Ecto neural progenitor cell (in vitro differentiated cells): ENCODE measurements at regions not wholly inside any gene's neighbourhood (a gene's known extent, or its start where the extent isn't known, plus 50 kb on each side); places are given as distances from the start of the nearest gene placed in this dataset.
"Not testable (repeated sequence)": the region's sequence is repeated elsewhere in the genome, so short reads cannot be mapped to it uniquely, and the experiment has no call there.

ENCODE experiments used
- DNase-seq: peaks from one replicate; pipeline ENCODE4 v3.0.0-alpha.2; 2018; ENCODE audit warnings: low spot score

GRCh38 chr9:85792057-85792456 is 50.3 kb upstream of the AGTPBP1 start:
- DNase-seq, result not testable (repeated sequence)

- DNase-seq, result not testable (repeated sequence)
Observed at GRCh38 chr9:85802978-85803695, 61.4 kb upstream of the AGTPBP1 start.

DNA sequence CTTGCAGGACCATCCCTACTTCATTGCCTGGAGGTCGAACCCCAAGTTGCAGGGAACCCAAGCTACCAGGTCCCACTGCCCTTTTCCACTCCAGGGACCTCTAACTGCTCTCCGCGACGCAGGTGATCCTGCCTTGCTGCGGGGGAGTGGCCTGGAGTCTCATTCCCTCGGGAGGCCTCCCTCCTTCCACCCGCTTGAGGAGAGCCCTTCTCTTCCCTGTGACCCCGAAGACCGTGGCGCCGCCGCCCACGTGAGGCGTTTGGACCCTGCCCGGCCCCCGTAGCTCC is 63.0 kb upstream of the AGTPBP1 start:
- DNase-seq, result not testable (repeated sequence)

DNA sequence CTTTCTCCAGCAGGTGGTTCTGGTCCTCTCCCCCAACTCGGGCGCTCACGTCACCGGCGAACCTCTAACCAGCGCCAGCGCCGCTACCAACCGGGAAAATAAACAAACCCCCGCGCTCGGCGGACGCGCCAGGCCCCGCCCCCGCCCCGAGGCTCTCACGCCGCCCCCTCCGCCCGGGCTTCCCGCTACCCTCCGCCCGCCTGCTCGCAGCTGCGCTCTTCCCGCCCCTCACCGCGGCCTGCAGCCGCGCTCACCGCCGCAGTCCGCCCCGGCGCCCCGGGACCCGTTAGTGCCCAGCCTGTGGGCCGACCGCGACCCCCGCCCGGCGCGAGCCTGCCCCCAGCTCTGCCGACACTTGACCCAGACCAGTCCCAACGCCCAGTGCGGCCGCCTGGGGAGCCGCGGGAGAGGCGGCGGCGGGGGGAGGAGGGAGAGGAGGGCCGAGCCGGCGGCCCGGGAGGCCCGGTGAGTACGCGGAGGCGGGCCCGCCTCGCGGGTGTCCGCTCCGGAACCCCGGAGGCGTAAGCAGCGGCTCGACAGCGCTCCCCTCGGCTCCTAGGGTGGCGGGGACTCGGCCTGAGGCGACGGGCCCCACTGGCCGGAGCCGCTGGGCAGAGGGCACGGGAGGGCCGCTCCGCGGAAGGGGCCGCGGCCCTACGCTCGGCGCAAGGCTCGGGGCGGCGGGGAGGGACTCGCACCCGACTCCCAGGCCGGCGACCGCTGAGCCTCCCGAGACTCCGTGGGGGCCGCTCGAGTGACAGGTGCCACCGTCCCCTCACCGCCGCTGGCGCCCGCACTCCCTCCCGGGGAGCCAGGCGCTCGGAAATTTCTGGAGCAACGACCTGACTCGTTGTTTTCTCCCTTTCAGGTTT is 63.6 kb upstream of the AGTPBP1 start:
- DNase-seq, result peak; percentile 88

GRCh38 chr9:85808329-85808728 is 66.6 kb upstream of the AGTPBP1 start:
- DNase-seq, result not testable (repeated sequence)

DNA sequence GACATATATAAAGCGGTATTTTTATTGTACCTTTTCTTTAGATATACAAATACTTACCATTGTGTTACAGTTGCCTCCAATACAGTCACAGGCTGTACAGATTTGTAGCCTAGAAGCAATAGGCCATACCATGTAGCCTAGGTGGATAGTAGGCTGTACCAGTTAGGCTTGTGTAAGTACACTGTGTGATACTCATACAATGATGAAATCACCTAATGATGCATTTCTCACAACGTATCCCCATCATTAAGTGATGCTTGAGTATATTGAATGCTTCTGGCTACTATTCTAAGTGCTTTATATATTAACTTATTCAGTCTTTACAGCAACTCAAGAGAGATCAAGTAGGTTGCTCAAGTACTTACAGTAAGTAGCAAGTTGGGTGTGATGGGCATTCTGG is 71.6 kb upstream of the AGTPBP1 start:
- DNase-seq, result not testable (repeated sequence)

DNA sequence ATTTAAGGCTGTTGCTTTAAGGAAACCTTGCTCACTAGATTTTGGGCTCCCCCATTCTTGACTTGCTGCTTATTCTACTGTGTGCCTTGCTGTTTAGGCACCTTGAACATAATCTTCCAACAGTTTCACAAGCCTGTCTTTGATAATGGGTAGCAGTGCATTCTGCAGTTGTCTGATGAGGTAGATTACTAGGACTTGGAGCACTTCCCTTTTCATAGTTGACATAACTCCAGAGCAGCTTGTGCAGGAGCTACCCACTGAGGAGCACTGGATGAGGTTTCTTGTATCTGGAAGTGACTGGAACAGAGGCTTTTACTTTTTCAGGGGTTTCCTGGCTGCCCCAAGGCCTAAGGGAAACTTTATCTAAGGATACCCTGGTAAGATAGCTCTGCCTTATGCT is 73.0 kb upstream of the AGTPBP1 start:
- not testable (repeated sequence) for DNase-seq

DNA sequence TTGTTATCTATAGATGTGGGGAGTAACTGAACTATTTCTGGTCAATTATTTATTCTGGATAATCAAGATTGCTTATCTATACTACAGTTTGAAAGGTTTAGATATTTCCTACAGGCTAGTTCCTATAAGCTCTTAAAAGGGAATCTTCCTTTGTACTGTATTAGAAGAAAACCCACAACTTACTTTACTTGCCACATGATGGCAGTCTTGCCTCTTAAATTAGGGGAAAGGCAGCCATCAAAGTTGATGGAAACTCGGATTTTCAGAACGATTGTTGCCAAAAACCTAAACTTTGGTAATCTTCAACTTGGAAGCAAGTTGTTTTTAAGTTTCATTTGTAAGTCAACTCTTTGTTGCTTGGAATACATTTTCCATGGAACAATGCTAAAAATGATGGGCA is 77.2 kb upstream of the AGTPBP1 start:
- not testable (repeated sequence) for DNase-seq

- DNase-seq, result not testable (repeated sequence)
Observed at GRCh38 chr9:85820598-85820997, 78.8 kb upstream of the AGTPBP1 start.

DNA sequence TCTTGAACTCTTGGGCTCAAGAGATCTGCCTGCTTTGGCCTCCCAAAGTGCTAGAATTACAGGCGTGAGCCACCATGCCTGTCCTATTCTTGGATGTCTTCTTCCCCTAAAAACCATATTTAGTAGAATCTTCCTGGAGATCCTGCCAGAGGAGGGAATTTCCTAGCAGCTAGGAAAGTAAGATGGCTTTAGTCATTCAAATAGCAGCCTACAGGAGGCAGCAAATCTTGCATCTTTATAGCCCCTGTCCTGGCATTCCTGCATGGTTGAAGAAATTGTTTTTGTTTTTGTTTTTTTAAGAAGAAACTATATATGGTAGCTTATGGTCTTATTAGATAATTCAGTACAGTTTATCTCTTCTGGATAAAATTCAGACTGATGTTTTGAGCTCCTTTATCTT is 83.2 kb upstream of the AGTPBP1 start:
- not testable (repeated sequence) for DNase-seq

GRCh38 chr9:85834591-85834990 is 92.8 kb upstream of the AGTPBP1 start:
- not testable (repeated sequence) for DNase-seq

GRCh38 chr9:85843949-85844348 is 97.0 kb upstream of the NAA35 start:
- DNase-seq, result not testable (repeated sequence)

DNA sequence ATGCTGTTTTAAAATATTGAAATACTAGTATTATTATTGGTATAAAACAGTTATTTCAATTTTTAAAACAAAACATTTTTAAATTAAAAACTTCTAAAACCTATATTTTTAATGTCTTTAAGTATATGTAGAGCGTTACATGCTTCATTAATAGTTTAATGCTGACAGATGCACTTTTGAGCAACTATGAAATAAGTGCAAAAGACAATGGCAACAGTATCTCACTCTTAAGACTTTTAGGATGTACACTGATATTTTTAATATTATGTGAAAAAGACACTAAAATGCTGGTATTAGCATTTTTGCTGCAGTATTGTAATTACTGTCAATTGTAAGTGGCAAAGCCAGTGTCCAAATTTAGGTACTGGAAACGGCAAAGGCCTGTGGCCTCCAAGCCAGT is 93.2 kb upstream of the NAA35 start:
- DNase-seq, result not testable (repeated sequence)

DNA sequence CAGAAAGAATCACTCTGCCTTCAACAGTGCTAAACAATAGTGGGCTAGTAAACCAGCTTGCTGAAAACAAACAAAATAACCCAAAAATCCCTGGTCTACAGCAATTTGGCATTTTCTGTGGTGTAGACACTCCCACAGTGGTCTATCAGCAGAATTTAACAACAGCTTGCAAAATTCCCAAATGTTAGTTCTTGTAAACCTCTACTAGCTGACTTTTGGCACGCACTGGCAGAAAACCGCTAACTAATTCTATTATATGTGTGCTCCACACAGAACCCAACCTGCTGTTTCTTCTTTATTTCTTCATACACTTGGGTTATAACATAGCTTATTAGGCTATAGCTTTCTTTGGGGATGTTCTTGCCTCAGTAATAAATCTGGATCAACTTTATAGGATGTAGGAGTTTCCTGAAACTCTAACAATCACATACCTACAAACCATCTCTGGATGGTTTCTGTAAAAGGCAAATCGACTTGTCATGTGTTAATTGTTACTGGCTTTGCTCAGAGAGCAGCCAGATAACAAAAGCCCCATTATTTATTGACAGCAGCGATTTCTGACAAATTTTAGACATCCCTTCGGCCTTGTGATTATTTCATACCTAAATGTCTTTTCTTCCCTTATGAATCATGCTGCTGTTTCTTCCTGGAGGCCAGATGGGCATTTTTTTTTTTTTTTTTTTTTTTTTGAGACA is 82.7 kb upstream of the NAA35 start:
- no peak for DNase-seq

- no peak for DNase-seq
Observed at GRCh38 chr9:85859765-85860164, 81.2 kb upstream of the NAA35 start.

- DNase-seq, result not testable (repeated sequence)
Observed at GRCh38 chr9:85861882-85862281, 79.1 kb upstream of the NAA35 start.

GRCh38 chr9:85863875-85864274 is 77.1 kb upstream of the NAA35 start:
- no peak for DNase-seq

DNA sequence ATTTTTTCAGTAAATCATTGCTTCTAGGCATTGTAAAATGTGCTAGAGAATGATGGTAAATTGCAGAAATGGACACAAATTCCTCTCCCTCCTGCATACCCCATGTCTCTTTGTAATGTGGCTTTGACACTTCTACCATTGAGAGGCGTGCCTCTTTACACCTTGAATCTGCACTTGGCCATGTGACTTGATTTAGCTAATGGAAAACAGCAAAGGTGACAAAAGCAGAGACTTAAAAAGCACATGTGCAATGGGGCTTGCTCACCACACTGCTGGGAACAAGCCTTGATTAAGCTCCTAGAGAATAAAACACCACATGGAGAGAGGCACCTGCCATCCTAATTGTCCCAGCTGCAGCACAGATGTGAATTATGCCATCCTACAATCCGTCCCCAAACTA is 69.9 kb upstream of the NAA35 start:
- no peak for DNase-seq

DNA sequence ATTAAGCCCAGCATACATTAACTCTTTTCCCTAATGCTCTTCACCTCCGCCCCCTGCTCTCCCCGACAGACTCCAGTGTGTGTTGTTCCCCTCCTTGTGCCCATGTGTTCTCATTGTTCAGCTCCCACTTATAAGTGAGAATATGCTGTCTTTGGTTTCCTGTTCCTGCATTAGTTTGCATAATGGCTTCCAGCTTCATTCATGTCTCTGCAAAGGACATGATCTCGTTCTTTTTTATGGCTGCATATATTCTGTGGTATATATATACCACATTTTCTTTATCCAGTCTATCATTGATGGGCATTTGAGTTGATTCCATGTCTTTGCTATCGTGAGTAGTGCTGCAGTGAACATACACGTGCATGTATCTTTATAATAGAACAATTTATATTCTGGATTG is 69.3 kb upstream of the NAA35 start:
- DNase-seq, result not testable (repeated sequence)

GRCh38 chr9:85872463-85872862 is 68.5 kb upstream of the NAA35 start:
- DNase-seq, result no peak

- no peak for DNase-seq
Observed at GRCh38 chr9:85876628-85877027, 64.3 kb upstream of the NAA35 start.

DNA sequence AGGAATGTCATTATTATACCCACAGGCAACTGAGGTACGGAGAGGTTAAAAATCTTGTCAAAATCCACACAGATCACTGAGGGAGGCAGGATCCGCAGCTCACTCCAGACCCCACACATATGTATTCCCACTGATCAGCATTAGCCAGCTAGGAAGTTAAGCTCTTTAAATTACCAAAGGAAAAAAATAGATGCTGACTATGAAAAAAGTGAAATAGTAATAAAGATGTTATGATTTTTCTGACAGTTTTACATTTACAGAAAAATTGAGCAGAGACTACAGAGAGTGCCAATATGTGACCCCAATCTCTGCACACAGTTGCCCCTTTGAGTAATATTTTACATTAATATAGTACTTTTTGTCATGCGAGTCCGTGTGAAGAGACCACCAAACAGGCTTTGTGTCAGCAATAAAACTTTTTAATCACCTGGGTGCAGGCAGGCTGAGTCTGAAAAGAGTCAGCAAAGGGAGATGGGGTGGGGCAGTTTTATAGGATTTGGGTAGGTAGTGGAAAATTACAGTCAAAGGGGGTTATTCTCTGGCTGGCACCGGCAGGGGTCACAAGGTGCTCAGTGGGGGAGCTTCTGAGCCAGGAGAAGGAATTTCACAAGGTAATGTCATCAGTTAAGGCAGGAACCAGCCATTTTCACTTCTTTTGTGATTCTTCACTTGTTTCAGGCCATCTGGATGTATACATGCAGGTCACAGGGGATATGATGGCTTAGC is 61.9 kb upstream of the NAA35 start:
- DNase-seq, result not testable (repeated sequence)
